Endothelial cell of hepatic sinusoid (primary cell): ENCODE measurements at regions not wholly inside any gene's neighbourhood (a gene's known extent, or its start where the extent isn't known, plus 50 kb on each side); places are given as distances from the start of the nearest gene placed in this dataset.
"Not testable (repeated sequence)": the region's sequence is repeated elsewhere in the genome, so short reads cannot be mapped to it uniquely, and the experiment has no call there.

Source experiments
- in situ Hi-C: cut with HindIII; loops from 2 replicates; pipeline ENCODE4 v1.10.0; 2017; ENCODE audit warnings: low sequenced_read_pairs

GRCh38 chrX:66692512-66692911 is 53.6 kb upstream of the EDA2R start:
- in situ Hi-C loops: not testable (repeated sequence)
